Nephron (organoid): ENCODE measurements at regions not wholly inside any gene's neighbourhood (a gene's known extent, or its start where the extent isn't known, plus 50 kb on each side); places are given as distances from the start of the nearest gene placed in this dataset.

ENCODE experiments used
- H3K27ac Mint-ChIP-seq, 3 experiments: 2 replicates each; pipeline ENCODE4 v1.8.0; 2020; ENCODE audit warnings: mixed read lengths in 3 of 3, mild to moderate bottlenecking in 2 of 3, moderate library complexity in 1 of 3
- H3K27me3 Mint-ChIP-seq: 2 replicates; pipeline ENCODE4 v1.8.0; 2021; ENCODE audit warnings: low read depth, mild to moderate bottlenecking, moderate library complexity, mixed read lengths
- H3K36me3 Mint-ChIP-seq: 2 replicates; pipeline ENCODE4 v1.8.0; 2020; ENCODE audit warnings: low read depth, mixed read lengths
- H3K4me1 Mint-ChIP-seq: 2 replicates; pipeline ENCODE4 v1.8.0; 2020; ENCODE audit warnings: mixed read lengths
- H3K4me3 Mint-ChIP-seq, 3 experiments: 2 replicates each; pipeline ENCODE4 v1.8.0; 2020; ENCODE audit warnings: mild to moderate bottlenecking in 3 of 3, mixed read lengths in 3 of 3, moderate library complexity in 2 of 3
- H3K9me3 Mint-ChIP-seq: 2 replicates; pipeline ENCODE4 v1.8.0; 2020; ENCODE audit warnings: mixed read lengths
- TF ChIP-seq, protein P1 (sequence below), 3 experiments: fragments of 200-600 bp; sonication (generic); IDR thresholded peaks; one replicate each; pipeline ENCODE4 v1.5.0; 2021; ENCODE audit warnings: antibody characterized with exemption in 3 of 3; ENCODE audit not compliant: unreplicated experiment in 3 of 3

DNA sequence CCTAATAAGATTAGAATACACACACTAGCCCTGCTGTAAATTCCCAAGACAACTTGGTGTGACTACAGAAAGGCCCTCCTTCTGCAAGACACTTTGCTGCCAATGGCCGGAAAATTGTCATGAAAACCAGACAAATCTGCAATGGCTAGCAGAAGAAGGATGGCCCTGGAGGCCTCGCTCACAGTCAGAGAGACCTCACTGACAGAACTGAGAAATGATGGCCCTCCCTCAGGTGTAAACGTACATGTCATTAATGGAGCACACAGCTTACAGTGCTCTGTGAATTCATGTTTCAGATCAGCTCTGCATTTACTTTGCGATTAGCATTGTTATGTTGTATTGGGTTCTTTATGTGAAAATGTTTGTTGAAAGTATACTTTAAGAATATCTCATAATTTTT is 202.9 kb upstream of the N4BP1 start:
- no peak overlapping the region for H3K27ac Mint-ChIP-seq
- no peak overlapping the region for H3K4me3 Mint-ChIP-seq
- H3K27me3 Mint-ChIP-seq = peaks cover 77% of the 10 kb centered on the region
- H3K4me1 Mint-ChIP-seq = no peaks in the 10 kb centered on the region
- TF ChIP-seq, protein P1, sequence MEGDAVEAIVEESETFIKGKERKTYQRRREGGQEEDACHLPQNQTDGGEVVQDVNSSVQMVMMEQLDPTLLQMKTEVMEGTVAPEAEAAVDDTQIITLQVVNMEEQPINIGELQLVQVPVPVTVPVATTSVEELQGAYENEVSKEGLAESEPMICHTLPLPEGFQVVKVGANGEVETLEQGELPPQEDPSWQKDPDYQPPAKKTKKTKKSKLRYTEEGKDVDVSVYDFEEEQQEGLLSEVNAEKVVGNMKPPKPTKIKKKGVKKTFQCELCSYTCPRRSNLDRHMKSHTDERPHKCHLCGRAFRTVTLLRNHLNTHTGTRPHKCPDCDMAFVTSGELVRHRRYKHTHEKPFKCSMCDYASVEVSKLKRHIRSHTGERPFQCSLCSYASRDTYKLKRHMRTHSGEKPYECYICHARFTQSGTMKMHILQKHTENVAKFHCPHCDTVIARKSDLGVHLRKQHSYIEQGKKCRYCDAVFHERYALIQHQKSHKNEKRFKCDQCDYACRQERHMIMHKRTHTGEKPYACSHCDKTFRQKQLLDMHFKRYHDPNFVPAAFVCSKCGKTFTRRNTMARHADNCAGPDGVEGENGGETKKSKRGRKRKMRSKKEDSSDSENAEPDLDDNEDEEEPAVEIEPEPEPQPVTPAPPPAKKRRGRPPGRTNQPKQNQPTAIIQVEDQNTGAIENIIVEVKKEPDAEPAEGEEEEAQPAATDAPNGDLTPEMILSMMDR (IDR thresholded peaks at IDR 0.05; ENCODE audit: unreplicated experiment in 3 of 3) = no peak
- no peaks in the 10 kb centered on the region for H3K36me3 Mint-ChIP-seq
- H3K9me3 Mint-ChIP-seq = no peaks in the 10 kb centered on the region

DNA sequence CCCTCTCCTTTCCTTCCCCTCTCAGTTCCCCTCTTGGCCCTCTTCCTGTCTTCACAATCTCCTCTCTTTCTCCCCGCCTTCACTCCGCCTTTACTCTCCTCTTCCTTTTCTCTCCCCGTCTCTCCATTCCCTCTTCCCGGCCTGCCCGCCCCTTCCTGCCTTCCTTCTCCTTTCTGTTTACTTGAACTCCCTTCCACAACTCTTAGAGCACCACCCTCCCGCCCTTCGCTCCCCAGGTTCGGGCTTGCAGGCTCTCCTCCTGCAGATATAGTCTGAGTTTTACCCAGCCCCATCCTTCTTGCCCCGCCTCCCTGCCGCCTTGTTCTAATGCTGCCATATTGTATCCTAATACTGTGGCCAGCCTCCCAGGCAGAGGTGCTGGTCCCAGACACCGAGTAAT is 201.5 kb upstream of the N4BP1 start:
- TF ChIP-seq, protein P1 (IDR thresholded peaks at IDR 0.05; ENCODE audit: unreplicated experiment in 3 of 3) = no peak
- Mint-ChIP-seq H3K36me3 (no peaks in the 10 kb centered on the region), H3K27me3 (peaks cover 86% of the 10 kb centered on the region), H3K27ac (no peak overlapping the region), H3K9me3 (no peaks in the 10 kb centered on the region), H3K4me1 (no peaks in the 10 kb centered on the region), H3K4me3 (peak overlapping the region in 2 of 3 experiments; percentile 22 to 74)

DNA sequence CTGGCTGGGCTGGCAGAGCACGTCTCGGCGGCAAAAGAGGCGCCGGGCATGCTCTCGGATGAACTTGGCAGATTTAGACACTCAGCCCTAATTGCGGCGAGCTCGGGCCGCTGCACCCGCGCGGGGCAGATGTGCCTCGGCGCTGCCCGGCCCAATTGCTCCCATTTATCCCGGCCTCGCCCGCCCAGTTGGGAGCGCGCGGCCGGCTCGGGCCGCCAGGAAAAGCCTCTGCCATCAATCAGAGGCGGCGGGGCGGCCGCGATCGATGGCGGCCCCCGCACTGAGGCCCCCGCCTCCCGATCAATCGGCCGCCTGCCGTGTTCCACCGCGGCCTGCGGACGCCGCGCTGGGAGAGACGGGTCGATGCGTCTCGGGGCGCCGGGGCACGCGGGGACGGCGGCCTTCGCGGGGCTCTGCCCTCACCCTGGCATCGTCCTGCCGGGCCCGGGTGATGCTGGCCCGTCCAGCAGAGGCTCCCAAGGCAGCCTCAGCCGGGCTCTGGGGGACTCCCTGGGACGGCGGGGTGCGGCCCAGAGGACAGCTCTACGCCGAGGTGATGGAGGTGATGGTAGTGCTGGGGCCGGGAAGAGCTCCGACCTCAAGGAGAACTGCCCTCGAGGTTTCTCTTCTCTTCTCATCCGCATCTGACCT is 200.9 kb upstream of the N4BP1 start:
- Mint-ChIP-seq H3K9me3 (no peaks in the 10 kb centered on the region), H3K27me3 (peaks cover 92% of the 10 kb centered on the region), H3K27ac (no peak overlapping the region), H3K36me3 (no peaks in the 10 kb centered on the region), H3K4me3 (peak overlapping the region in 1 of 3 experiments; percentile 74), H3K4me1 (no peaks in the 10 kb centered on the region)
- TF ChIP-seq, protein P1 (IDR thresholded peaks at IDR 0.05; ENCODE audit: unreplicated experiment in 3 of 3) = no peak

DNA sequence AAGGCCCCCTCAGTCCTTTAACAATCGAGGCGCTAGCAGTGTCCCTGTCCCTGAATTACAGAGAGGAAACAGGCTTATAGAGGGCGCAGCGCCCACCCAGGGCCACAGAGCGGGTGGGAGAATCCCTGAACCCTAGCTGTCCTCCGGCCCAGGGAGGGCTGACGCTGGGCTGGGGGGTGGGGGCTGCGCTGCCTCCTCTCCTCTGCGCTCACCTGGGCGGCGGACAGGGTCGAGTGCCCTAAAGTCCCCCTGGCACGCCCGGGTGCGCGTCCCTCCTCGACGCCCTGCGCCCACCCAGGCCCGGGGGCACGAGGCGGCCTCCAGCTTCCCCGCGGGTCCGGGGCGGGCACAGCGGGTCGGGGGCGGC is 200.4 kb upstream of the N4BP1 start:
- Mint-ChIP-seq H3K27me3 (peaks cover 94% of the 10 kb centered on the region), H3K4me1 (no peaks in the 10 kb centered on the region), H3K9me3 (peaks cover 2% of the 10 kb centered on the region), H3K27ac (no peak overlapping the region), H3K36me3 (no peaks in the 10 kb centered on the region), H3K4me3 (no peak overlapping the region)
- TF ChIP-seq, protein P1 (IDR thresholded peaks at IDR 0.05; ENCODE audit: unreplicated experiment in 3 of 3) = no peak

DNA sequence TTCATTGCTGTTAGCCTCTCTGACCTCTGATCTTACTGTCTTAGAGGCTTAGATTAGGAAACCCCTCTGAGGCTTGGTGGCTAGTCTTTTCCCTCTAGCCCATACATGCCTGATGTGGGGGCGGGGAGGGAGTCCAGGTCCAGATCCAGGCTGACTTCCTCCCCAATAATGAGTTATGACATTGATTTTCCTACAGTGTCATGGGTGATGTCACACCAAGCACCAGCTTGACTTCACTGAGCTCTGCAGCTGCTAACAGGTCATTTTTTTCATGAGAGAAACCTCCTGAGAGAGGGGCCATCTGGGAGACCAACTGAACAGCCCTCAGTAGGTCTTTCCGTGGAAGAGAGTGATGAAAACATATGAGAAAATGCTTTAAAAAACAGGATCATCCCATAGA is 180.2 kb upstream of the N4BP1 start:
- Mint-ChIP-seq H3K9me3 (no peaks in the 10 kb centered on the region), H3K36me3 (no peaks in the 10 kb centered on the region), H3K27ac (no peak overlapping the region), H3K27me3 (no peaks in the 10 kb centered on the region), H3K4me3 (no peak overlapping the region), H3K4me1 (no peaks in the 10 kb centered on the region)
- TF ChIP-seq, protein P1 (IDR thresholded peaks at IDR 0.05; ENCODE audit: unreplicated experiment in 3 of 3) = no peak

DNA sequence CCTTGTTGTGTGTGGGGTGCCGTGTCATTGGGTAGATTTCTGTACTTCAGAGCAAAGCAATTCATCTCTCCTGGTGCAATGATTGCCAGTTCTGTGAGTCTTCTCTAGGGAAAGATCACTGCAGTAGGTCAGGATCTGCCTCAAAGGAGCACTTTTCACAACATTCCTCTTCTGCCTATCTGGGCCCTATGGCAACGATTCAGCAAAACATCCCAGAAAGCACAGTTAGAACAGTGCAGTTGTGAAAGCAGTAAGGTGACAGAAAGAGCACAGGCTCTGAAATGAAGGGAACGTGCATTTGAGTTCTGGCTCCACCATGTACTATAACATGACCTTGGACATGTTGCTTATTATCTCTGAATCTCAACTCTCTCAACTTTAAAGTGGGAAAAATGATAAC is 178.5 kb upstream of the N4BP1 start:
- H3K4me3 Mint-ChIP-seq = no peak overlapping the region
- no peak overlapping the region for H3K27ac Mint-ChIP-seq
- TF ChIP-seq, protein P1 (IDR thresholded peaks at IDR 0.05; ENCODE audit: unreplicated experiment in 3 of 3) = no peak
- H3K9me3 Mint-ChIP-seq = no peaks in the 10 kb centered on the region
- H3K27me3 Mint-ChIP-seq = no peaks in the 10 kb centered on the region
- no peaks in the 10 kb centered on the region for H3K36me3 Mint-ChIP-seq
- H3K4me1 Mint-ChIP-seq = no peaks in the 10 kb centered on the region
